Bronchial epithelial cell (primary cell): ENCODE measurements at regions not wholly inside any gene's neighbourhood (a gene's known extent, or its start where the extent isn't known, plus 50 kb on each side); places are given as distances from the start of the nearest gene placed in this dataset.
"Not testable (repeated sequence)": the region's sequence is repeated elsewhere in the genome, so short reads cannot be mapped to it uniquely, and the experiment has no call there.

Source experiments
- DNase-seq: peaks from one replicate; pipeline ENCODE4 v3.0.0-alpha.2; 2010; ENCODE audit warnings: low read depth
- FAIRE-seq: peaks from 2 replicates; lab custom pipeline; 2011; peaks lifted over from hg19 to GRCh38; lab: Jason Lieb, UNC
- H3K27me3 ChIP-seq: 2 replicates; pipeline ENCODE4 v1.5.1; 2011; ENCODE audit warnings: low read length; ENCODE audit not compliant: control insufficient read depth, insufficient read depth
- H3K36me3 ChIP-seq: 2 replicates; pipeline ENCODE4 v1.5.1; 2011; ENCODE audit warnings: low read length; ENCODE audit not compliant: control insufficient read depth, insufficient read depth
- H3K4me3 ChIP-seq: 2 replicates; pipeline ENCODE4 v1.5.1; 2011; ENCODE audit warnings: mild to moderate bottlenecking, low read depth, low read length, control low read depth
- CTCF ChIP-seq: IDR thresholded peaks from 2 replicates; pipeline ENCODE4 v1.5.1; 2011; ENCODE audit warnings: mild to moderate bottlenecking, moderate library complexity, low read length, control low read depth, inconsistent platforms; ENCODE audit not compliant: insufficient read depth, severe bottlenecking

DNA sequence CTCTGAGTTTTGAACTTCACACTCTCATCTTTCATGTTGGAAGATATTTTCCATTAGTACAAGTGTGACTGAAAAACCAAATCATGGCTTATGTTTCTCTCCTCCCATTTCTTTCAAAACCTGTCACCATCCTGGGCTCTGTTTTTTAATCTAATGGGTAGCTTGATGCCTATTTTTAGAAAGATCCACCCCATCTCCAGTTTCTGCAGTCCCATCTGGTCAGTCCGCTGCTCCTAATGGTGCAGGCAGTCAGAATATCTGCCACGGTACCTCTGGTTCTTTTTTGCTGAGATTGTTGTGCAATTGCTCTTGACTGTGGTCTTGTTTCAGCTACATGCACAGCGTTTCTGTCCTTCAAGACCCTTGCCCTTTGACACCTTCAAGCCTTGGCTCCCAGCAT, 240.9 kb upstream of the CADM2 start:
- DNase-seq = no peak

DNA sequence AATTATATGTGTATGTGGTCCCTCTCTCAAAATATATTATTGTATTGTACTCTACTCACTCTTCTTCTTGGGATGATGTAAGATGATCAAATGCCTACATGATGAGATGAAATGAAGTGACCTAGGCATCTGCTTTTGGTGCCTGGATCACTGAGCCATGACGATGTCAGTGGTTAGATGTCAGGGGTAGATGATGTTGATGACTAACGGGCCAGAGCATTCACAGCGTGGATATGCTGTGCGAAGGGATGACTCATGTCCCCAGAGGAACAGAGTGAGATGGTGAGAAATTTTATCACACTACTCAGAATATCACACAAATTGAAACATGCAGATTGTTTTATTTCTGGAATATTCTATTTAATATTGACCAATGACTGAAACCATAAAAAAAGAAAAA, 233.9 kb upstream of the CADM2 start:
- Histone ChIP-seq H3K36me3 (no peaks in the 10 kb centered on the region), H3K27me3 (no peaks in the 10 kb centered on the region), H3K4me3 (no peak overlapping the region)
- FAIRE-seq = no peak
- no peak for TF ChIP-seq CTCF
- peak; percentile 3 for DNase-seq

More for the DNA sequence above, 240.9 kb upstream of the CADM2 start:
- no peak for TF ChIP-seq CTCF
- Histone ChIP-seq H3K4me3 (no peak overlapping the region), H3K27me3 (no peaks in the 10 kb centered on the region), H3K36me3 (no peaks in the 10 kb centered on the region)
- FAIRE-seq = no peak

- H3K4me3 ChIP-seq = no peak overlapping the region
- no peak for DNase-seq
- FAIRE-seq = no peak
- no peaks in the 10 kb centered on the region for H3K27me3 ChIP-seq
- H3K36me3 ChIP-seq = no peaks in the 10 kb centered on the region
- TF ChIP-seq CTCF = no peak
Observed at GRCh38 chr3:84727616-84728015, 231.2 kb upstream of the CADM2 start.

GRCh38 chr3:84734731-84735130, 224.1 kb upstream of the CADM2 start:
- not testable (repeated sequence) for H3K36me3 ChIP-seq, DNase-seq, FAIRE-seq, H3K27me3 ChIP-seq, H3K4me3 ChIP-seq

GRCh38 chr3:84738086-84738485, 220.7 kb upstream of the CADM2 start:
- DNase-seq = no peak
- Histone ChIP-seq H3K27me3 (no peaks in the 10 kb centered on the region), H3K36me3 (no peaks in the 10 kb centered on the region), H3K4me3 (no peak overlapping the region)
- TF ChIP-seq CTCF = no peak
- no peak for FAIRE-seq

DNA sequence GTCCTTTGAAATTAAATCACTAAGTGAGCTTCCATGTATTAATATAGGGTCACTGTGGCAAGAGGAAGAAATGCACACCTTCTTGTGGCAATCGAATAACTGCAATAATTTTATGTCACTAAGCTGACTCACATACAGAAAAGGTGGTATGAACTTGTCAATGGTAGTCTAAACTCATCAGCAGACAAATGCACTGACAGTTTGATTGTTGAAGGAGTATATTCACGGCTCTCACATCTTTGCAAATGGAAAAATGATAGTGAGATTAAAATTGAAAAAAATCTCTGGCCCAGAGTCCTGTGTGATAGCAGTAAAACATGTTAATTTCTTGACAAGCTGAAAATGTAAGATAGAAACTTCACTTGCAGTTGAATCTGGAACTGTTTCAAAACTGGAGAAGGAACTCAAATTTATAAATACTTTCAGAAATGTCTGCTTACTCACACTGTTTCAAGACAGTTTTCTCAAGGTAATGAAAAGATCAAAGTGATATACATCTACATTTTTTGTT, 215.8 kb upstream of the CADM2 start:
- DNase-seq (no peak), FAIRE-seq (no peak)
- Histone ChIP-seq H3K27me3 (no peaks in the 10 kb centered on the region), H3K36me3 (no peaks in the 10 kb centered on the region), H3K4me3 (no peak overlapping the region)
- no peak for TF ChIP-seq CTCF
